Tibial nerve (tissue), 4 donors: ENCODE measurements at regions not wholly inside any gene's neighbourhood (a gene's known extent, or its start where the extent isn't known, plus 50 kb on each side); places are given as distances from the start of the nearest gene placed in this dataset.

Source experiments
- DNase-seq, 2 donors: peaks; one replicate each; pipeline ENCODE4 v3.0.0-alpha.2; 2019; ENCODE audit warnings: low spot score in 2 of 2
- H3K27ac ChIP-seq, 4 donors: fragments of 200-600 bp; sonication (generic) in 3 of 4; one replicate each; pipeline ENCODE4 v1.5.1; 2017 to 2019; ENCODE audit warnings: mild to moderate bottlenecking in 1 of 4
- H3K27me3 ChIP-seq, 2 donors: fragments of 200-600 bp; sonication (generic) in 1 of 2; one replicate each; pipeline versions ENCODE4 v1.5.1 to v1.6.0; 2017 to 2019
- H3K36me3 ChIP-seq, 3 donors: fragments of 200-600 bp; sonication (generic); one replicate each; pipeline ENCODE4 v1.5.1; 2018 to 2019
- H3K4me1 ChIP-seq, 4 donors: fragments of 200-600 bp; sonication (generic) in 3 of 4; one replicate each; pipeline ENCODE4 v1.5.1; 2017 to 2019
- H3K4me3 ChIP-seq, 4 donors: fragments of 200-600 bp; sonication (generic) in 3 of 4; one replicate each; pipeline ENCODE4 v1.5.1; 2017 to 2019; ENCODE audit warnings: mild to moderate bottlenecking in 1 of 4, moderate library complexity in 1 of 4
- H3K9me3 ChIP-seq, 4 donors: fragments of 200-600 bp; sonication (generic) in 3 of 4; one replicate each; pipeline ENCODE4 v1.5.1; 2017 to 2019
- EP300 ChIP-seq, 2 donors: sonication (generic); formaldehyde crosslinking; IDR thresholded peaks; one replicate each; pipeline ENCODE4 v1.6.1; 2017; ENCODE audit warnings: antibody characterized with exemption in 2 of 2, mild to moderate bottlenecking in 1 of 2
- POLR2A ChIP-seq, 2 donors: fragments of 450-650 bp; IDR thresholded peaks; one replicate each; pipeline ENCODE4 v1.6.1; 2017; ENCODE audit warnings: antibody characterized with exemption in 2 of 2, mild to moderate bottlenecking in 2 of 2, moderate library complexity in 2 of 2
- WGBS, 2 donors: methylation state at CpG; one replicate each; pipeline ENCODE4 v1.1.5; 2018; 5-methylcytosine and 5-hydroxymethylcytosine counted together
- TF ChIP-seq, protein P1 (sequence below), 5 experiments: fragments of 200-600 bp in 3 of 5; fragments of 450-650 bp in 2 of 5; sonication (generic) in 3 of 5; IDR thresholded peaks; one replicate each; pipeline ENCODE4 v1.5.1; 2016 to 2019; ENCODE audit warnings: antibody characterized with exemption in 5 of 5, mild to moderate bottlenecking in 3 of 5, moderate library complexity in 2 of 5

DNA sequence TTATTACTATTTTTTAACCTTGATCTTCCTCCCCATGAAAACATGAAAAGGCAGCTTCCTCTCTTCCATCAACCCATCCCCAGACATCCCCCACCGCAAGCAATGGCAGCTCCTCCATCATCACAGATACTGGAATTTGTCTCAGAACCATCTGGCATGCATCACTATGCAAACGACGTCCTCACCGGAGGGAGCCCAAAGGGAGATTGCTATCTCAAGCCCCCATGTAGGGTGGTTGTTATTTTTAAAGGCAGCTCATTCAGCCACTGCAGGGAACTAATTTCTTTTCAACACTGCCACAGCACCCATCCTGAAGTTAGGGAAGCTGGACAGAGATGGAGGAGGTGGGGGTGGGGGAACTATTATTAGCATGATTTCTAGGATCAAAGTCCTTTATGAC lies 222.5 kb downstream of the FOXL1 start:
- 27 to 31% methylated on average over 4 of the region's 4 CpGs for WGBS, 2 donors
- TF ChIP-seq EP300 (IDR thresholded peaks at IDR 0.05), result no peak
- TF ChIP-seq, protein P1, sequence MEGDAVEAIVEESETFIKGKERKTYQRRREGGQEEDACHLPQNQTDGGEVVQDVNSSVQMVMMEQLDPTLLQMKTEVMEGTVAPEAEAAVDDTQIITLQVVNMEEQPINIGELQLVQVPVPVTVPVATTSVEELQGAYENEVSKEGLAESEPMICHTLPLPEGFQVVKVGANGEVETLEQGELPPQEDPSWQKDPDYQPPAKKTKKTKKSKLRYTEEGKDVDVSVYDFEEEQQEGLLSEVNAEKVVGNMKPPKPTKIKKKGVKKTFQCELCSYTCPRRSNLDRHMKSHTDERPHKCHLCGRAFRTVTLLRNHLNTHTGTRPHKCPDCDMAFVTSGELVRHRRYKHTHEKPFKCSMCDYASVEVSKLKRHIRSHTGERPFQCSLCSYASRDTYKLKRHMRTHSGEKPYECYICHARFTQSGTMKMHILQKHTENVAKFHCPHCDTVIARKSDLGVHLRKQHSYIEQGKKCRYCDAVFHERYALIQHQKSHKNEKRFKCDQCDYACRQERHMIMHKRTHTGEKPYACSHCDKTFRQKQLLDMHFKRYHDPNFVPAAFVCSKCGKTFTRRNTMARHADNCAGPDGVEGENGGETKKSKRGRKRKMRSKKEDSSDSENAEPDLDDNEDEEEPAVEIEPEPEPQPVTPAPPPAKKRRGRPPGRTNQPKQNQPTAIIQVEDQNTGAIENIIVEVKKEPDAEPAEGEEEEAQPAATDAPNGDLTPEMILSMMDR (IDR thresholded peaks at IDR 0.05), result no peak
- no peak for TF ChIP-seq POLR2A (IDR thresholded peaks at IDR 0.05)
- H3K27me3 ChIP-seq, result peaks cover 0 to 38% of the 10 kb centered on the region in 2 donors
- no peaks in the 10 kb centered on the region for H3K4me1 ChIP-seq
- DNase-seq, result no peak
- no peaks in the 10 kb centered on the region for H3K9me3 ChIP-seq
- no peak overlapping the region for H3K4me3 ChIP-seq
- no peaks in the 10 kb centered on the region for H3K36me3 ChIP-seq
- no peak overlapping the region for H3K27ac ChIP-seq

DNA sequence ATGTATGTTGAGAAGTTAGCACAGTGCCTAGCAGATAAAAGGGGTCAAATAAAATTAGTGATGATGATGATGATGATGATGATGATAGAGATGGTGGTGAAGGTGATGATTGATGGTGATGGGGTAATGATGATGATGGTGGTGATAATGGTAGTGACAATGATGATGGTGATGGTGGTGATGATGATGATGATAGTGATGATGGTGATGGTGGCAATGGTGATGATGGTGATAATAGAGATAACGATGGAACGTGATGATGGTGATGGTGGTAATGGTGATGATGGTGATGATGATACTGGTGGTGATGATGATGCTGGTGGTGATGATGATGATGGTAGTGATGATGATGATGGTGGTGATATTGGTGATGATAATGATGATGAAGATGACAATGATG lies 223.7 kb downstream of the FOXL1 start:
- Histone ChIP-seq H3K27me3 (peaks cover 0 to 49% of the 10 kb centered on the region in 2 donors), H3K4me1 (no peaks in the 10 kb centered on the region), H3K27ac (no peak overlapping the region), H3K36me3 (no peaks in the 10 kb centered on the region), H3K4me3 (no peak overlapping the region), H3K9me3 (no peaks in the 10 kb centered on the region)
- no peak for TF ChIP-seq POLR2A (IDR thresholded peaks at IDR 0.05)
- TF ChIP-seq, protein P1 (IDR thresholded peaks at IDR 0.05), result no peak
- TF ChIP-seq EP300 (IDR thresholded peaks at IDR 0.05), result no peak
- WGBS, 2 donors, result 89 to 94% methylated on average over 2 of the region's 2 CpGs
- DNase-seq, result no peak

DNA sequence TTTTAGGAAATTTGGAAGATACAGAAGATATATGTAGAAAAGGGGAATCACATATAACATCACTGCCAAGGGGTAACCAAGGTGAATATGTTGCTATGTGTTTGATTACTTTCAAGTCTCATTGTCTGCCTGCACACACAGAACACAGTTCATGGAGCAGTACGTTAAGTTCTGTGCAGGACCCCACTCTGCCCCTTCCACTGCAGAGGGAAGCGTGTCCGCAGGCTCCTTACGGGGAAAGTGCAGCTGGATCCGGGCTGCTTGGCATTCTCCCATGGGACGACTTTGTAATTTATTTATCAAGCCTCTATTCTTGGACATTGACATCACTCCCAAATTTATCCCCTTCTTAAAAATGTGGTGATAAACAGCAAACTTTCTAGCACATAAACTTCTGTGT lies 226.8 kb downstream of the FOXL1 start:
- no peaks in the 10 kb centered on the region for H3K4me1 ChIP-seq
- WGBS, 2 donors, result 69 to 70% methylated on average over 6 of the region's 6 CpGs
- H3K9me3 ChIP-seq, result no peaks in the 10 kb centered on the region
- H3K27me3 ChIP-seq, result peaks cover 0 to 51% of the 10 kb centered on the region in 2 donors
- H3K27ac ChIP-seq, result no peak overlapping the region
- H3K36me3 ChIP-seq, result no peaks in the 10 kb centered on the region
- TF ChIP-seq, protein P1 (IDR thresholded peaks at IDR 0.05), result no peak
- no peak for TF ChIP-seq EP300 (IDR thresholded peaks at IDR 0.05)
- no peak overlapping the region for H3K4me3 ChIP-seq
- DNase-seq, result no peak

DNA sequence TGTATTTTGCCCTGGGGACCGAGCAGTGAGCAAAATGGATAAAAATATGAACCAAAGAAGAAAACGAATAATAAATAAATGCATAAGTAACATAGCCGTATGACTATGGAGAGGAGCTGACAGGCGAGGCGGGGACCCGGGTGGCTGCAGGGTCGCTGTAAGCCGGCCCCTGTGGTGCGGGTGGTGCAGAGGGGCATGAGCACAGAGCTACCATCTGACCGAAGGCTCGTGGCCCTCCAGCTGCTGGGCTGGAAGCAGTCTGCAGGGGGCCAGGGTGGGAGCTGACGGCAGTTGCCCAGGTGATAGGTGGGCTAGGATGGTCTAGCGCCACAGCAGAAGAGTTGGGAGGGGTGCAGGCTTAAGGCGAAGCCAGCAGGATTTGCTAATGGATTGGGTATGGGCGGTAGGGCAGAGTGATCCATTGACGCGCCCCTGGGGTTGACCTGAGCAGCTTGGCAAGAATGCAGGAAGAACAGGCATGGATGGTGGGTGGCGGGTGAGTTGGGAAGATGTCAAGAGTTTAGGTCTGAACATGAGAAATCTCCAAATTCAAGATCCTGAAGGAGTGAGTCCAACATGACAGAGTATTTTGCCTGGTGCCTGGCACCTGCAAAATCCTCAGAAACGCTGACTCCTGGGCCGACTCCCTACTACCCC lies 228.0 kb downstream of the FOXL1 start:
- no peaks in the 10 kb centered on the region for H3K4me1 ChIP-seq
- no peaks in the 10 kb centered on the region for H3K9me3 ChIP-seq
- H3K27ac ChIP-seq, result no peak overlapping the region
- WGBS, 2 donors, result 84 to 93% methylated on average over 20 of the region's 20 CpGs
- peaks cover 0 to 40% of the 10 kb centered on the region in 2 donors for H3K27me3 ChIP-seq
- no peak overlapping the region for H3K4me3 ChIP-seq
- TF ChIP-seq, protein P1 (IDR thresholded peaks at IDR 0.05), result no peak
- TF ChIP-seq POLR2A (IDR thresholded peaks at IDR 0.05) (no peak), EP300 (IDR thresholded peaks at IDR 0.05) (no peak)
- no peaks in the 10 kb centered on the region for H3K36me3 ChIP-seq
- no peak for DNase-seq

DNA sequence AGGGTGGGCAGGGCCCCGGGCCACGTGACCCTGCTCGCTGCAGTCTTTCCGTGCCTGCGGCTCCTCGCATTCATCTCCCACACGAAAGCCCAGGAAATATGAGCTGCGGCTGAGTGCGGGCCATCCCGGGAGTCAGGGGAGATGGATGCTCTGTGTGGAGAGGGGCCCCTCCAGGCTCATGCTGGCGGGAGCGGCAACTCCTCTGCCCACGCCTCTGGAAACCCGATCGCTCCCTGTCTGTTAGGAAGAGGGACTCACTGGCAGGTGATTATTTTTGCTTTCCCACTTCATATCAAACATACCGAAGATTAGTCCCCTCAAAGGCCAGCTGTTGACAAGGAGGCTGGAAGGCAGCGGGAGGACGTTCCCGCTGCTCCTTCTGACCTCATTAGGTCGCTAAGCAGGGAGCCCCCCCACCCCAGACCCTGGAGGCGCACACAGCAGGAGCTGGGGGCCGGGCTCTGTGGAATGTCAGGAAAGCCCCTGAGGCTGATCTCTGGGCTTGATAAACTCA lies 228.5 kb downstream of the FOXL1 start:
- no peaks in the 10 kb centered on the region for H3K36me3 ChIP-seq

More for the DNA sequence above, 228.5 kb downstream of the FOXL1 start:
- 52 to 64% methylated on average over 21 to 22 of the region's 22 CpGs for WGBS, 2 donors
- no peak overlapping the region for H3K4me3 ChIP-seq
- H3K27ac ChIP-seq, result no peak overlapping the region
- H3K9me3 ChIP-seq, result no peaks in the 10 kb centered on the region
- H3K4me1 ChIP-seq, result no peaks in the 10 kb centered on the region
- TF ChIP-seq, protein P1 (IDR thresholded peaks at IDR 0.05), result no peak
- TF ChIP-seq POLR2A (IDR thresholded peaks at IDR 0.05) (no peak), EP300 (IDR thresholded peaks at IDR 0.05) (no peak)
- DNase-seq, result no peak
- H3K27me3 ChIP-seq, result peaks cover 0 to 34% of the 10 kb centered on the region in 2 donors
